ENCODE measurements at regions not wholly inside any gene's neighbourhood (a gene's known extent, or its start where the extent isn't known, plus 50 kb on each side); places are given as distances from the start of the nearest gene placed in this dataset.
A peak's percentile ranks its signal among the peaks of the same experiment; 100 is the strongest.

DNA sequence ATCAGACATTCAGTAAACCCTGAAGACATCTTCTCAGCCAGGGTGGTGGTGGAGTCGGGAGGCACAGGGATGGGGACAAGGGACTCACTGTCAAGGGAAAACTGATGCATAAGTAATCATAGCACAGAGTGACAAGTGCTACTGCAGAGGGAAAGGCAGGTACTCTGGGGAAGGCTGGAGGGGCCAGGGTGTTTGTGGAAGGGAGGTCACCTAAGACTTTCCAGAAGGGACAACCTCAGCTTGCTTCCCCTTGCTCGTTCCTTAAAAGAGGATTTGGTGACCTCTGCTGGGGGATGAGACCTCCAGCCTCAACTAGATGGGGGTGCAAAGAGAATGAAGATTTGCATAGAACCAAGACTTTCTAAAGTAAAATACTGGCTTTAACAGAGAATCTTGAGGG, 99.5 kb downstream of the SLC4A3 start:
- no peak overlapping the region for H3K27ac ChIP-seq
- DNase-seq (ENCODE audit: low spot score), result no peak
- TF ChIP-seq, protein P1, sequence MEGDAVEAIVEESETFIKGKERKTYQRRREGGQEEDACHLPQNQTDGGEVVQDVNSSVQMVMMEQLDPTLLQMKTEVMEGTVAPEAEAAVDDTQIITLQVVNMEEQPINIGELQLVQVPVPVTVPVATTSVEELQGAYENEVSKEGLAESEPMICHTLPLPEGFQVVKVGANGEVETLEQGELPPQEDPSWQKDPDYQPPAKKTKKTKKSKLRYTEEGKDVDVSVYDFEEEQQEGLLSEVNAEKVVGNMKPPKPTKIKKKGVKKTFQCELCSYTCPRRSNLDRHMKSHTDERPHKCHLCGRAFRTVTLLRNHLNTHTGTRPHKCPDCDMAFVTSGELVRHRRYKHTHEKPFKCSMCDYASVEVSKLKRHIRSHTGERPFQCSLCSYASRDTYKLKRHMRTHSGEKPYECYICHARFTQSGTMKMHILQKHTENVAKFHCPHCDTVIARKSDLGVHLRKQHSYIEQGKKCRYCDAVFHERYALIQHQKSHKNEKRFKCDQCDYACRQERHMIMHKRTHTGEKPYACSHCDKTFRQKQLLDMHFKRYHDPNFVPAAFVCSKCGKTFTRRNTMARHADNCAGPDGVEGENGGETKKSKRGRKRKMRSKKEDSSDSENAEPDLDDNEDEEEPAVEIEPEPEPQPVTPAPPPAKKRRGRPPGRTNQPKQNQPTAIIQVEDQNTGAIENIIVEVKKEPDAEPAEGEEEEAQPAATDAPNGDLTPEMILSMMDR (IDR thresholded peaks at IDR 0.05), result no peak

DNA sequence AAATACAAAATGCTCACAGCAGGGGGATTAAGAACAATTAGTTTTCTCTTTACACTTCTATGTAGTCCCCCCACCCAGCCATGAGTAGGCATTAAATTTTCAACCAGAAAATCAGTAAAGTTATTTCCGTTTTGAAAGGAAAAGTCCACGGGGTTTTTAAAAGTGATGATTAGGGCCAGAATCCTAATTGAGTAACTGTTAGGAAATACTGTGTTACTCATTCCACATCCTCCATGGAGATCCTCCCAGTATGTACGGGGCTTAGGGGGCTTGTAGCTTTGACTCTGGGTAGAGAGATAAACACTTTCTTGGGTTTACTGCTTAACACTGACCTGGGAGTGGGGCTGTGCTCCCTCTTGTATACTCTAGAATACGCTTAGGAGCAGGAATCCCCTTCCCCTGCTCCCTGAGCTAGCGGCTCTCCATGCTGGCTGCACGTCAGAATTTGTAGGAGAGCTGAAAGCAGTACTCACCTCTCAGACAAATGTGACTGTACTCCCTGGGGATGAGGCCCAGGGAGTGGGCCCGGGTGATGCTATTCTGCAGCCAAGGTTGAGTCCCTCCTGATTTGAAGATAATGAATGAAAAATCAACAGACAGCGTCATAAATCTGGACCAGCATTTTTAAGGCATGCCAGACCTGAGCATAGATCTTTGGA, 100.5 kb downstream of the SLC4A3 start:
- no peak overlapping the region for H3K4me3 ChIP-seq
- H3K27ac ChIP-seq, result peak overlapping the region in 1 of 2 donors; percentile 51
- no peak for DNase-seq (ENCODE audit: low spot score)
- TF ChIP-seq, protein P1 (IDR thresholded peaks at IDR 0.05), result no peak

More for the DNA sequence above, 99.5 kb downstream of the SLC4A3 start:
- H3K4me3 ChIP-seq, result no peak overlapping the region

DNA sequence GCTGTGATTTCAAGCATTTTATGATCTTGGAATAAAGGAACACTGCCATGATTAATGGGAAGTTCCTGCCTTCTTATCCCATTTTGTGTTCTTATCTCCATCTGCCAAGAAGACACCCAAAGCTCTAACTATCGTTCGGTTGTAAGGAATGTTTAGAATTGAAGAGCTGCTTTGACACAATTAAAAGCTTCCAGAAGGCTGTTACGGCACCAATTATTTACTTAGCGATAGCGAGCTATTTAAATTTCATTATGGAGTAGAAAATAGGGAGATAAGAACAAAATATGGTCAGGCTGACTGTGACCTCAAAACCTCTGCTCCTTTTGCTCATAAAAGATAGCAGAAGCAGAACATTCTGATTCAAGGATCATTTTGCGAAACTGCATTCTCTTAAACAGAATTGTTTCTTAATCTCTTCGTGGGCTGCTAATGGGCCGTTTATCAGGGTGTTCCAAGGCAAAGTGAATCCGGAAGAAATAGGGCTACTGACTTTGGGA, 101.6 kb downstream of the SLC4A3 start:
- DNase-seq (ENCODE audit: low spot score), result no peak
- TF ChIP-seq, protein P1 (IDR thresholded peaks at IDR 0.05), result no peak
- H3K27ac ChIP-seq, result no peak overlapping the region
- H3K4me3 ChIP-seq, result no peak overlapping the region

DNA sequence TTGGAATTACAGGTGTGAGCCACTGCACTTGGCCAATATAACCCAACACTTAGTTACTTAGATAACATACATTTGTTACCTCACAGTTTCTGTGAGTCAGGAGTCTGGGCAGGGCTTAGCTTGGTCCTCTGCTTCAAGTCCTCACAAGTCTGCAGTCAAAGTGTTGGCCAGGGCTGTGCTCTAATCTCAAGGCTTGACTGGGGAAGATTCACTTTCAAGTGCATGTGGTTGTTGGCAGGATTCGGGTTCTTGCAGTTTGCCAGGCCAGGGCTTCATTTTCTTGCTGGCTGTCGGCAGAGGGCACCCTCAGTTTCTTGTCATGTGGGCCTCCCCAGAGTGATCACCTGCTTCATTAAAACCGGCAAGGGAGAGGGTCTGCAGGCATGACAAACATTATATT, 103.7 kb downstream of the SLC4A3 start:
- TF ChIP-seq, protein P1 (IDR thresholded peaks at IDR 0.05), result no peak

DNA sequence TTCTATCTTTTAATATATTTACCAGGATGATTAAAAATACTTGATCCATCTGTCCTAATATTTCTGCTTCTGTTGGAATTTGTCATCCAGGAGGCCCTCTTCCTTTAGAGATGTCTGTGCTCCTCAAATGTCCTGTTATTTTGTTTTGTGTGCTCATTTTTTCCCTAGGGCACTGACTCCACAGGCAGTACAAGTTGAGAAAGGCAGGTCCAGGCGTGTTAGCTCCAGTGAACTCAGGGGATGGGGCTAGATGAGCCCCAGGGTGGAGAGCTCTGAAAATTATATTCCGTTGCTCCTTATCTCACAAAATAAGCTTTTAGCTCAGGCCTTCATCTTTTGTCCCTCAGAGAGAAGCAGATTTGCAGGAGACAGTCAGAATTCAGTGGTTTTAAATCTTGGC, 105.7 kb downstream of the SLC4A3 start:
- Histone ChIP-seq H3K4me3 (no peak overlapping the region), H3K27ac (no peak overlapping the region)
- TF ChIP-seq, protein P1 (IDR thresholded peaks at IDR 0.05), result no peak
- DNase-seq (ENCODE audit: low spot score), result no peak

More for the DNA sequence above, 103.7 kb downstream of the SLC4A3 start:
- no peak overlapping the region for H3K4me3 ChIP-seq
- no peak for DNase-seq (ENCODE audit: low spot score)
- H3K27ac ChIP-seq, result no peak overlapping the region

DNA sequence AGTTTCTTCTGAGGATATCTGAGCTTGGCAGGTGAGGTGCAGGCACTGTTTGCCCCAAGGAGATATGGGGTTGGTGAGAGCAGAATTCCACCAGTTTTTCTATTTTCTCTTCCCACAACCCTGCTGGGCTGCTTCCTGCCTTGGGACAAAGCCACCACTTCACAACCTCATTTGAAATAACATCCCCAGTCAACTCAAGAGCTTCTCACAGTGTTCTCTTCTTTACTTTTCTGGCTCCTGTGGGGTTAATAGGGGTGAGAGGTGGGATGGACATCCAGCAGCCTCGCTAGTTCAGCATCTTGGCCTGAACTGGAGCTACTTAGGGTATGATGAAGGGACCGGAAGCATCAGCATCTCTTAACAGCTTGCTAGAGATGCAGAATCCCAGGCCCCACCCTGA, 106.3 kb downstream of the SLC4A3 start:
- H3K4me3 ChIP-seq, result no peak overlapping the region
- H3K27ac ChIP-seq, result no peak overlapping the region
- no peak for DNase-seq (ENCODE audit: low spot score)
- TF ChIP-seq, protein P1 (IDR thresholded peaks at IDR 0.05), result no peak

DNA sequence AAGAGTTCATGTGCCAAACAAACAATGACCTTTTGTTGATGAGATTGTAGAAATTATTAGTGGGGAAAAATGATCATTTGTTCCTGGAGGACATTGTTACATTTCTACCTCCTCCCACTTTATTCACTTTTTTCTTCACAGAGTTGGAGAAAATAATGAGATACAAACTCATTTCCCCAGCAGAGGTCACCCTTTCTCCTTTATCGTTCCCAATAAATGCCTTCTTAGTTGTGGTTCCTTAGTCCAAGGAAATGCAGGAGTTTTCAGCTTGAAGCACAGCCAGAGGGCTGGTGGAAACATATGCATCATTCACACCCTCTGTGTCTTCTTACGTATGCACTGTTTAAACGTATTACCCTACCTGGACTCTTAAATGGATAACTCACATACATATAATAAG, 108.8 kb downstream of the SLC4A3 start:
- DNase-seq (ENCODE audit: low spot score), result no peak
- no peak overlapping the region for H3K27ac ChIP-seq
- TF ChIP-seq, protein P1 (IDR thresholded peaks at IDR 0.05), result peak; percentile 28
- no peak overlapping the region for H3K4me3 ChIP-seq
